CD4-positive, alpha-beta T cell (primary cell): ENCODE measurements at regions not wholly inside any gene's neighbourhood (a gene's known extent, or its start where the extent isn't known, plus 50 kb on each side); places are given as distances from the start of the nearest gene placed in this dataset.

Experiments
- ATAC-seq: fragments of 200-7000 bp; cut with Tn5 transposase; one replicate; pipeline ENCODE4 v1.10.0; 2022; ENCODE audit warnings: mild to moderate bottlenecking; ENCODE audit not compliant: poor library complexity
- CTCF ChIA-PET: fragments of 350-600 bp; sonication (Branson Sonifier 250); formaldehyde crosslinking; loops from one replicate; lab custom pipeline; 2021; ENCODE audit warnings: antibody characterized with exemption, inconsistent platforms; lab: Charles Lee
- POLR2A ChIA-PET: fragments of 350-600 bp; sonication (Branson Sonifier 250); formaldehyde crosslinking; loops from one replicate; lab custom pipeline; 2021; ENCODE audit warnings: antibody characterized with exemption, inconsistent platforms; lab: Charles Lee
- DNase-seq, 14 experiments: peaks; one replicate each; pipeline ENCODE4 v3.0.0-alpha.2; 2013 to 2020; ENCODE audit warnings: mixed read lengths in 2 of 14
- H3K27ac ChIP-seq, 2 donors: one replicate each; pipeline versions ENCODE4 v1.5.1 to v1.7.0; 2013; ENCODE audit warnings: low read length in 2 of 2, low read depth in 1 of 2, mild to moderate bottlenecking in 1 of 2
- H3K27me3 ChIP-seq, 2 experiments: 1 replicate in 1 of 2; 2 replicates in 1 of 2; pipeline versions ENCODE4 v1.6.1 to v1.7.0; 2013; ENCODE audit warnings: low read length in 2 of 2, control low read depth in 1 of 2, mild to moderate bottlenecking in 1 of 2, moderate library complexity in 1 of 2; ENCODE audit not compliant: insufficient read depth in 2 of 2, control insufficient read depth in 1 of 2
- H3K36me3 ChIP-seq: one replicate; pipeline ENCODE4 v1.6.1; 2013; ENCODE audit warnings: low read length, control low read depth; ENCODE audit not compliant: insufficient read depth
- H3K4me1 ChIP-seq: one replicate; pipeline ENCODE4 v1.6.1; 2013; ENCODE audit warnings: low read length, control low read depth; ENCODE audit not compliant: insufficient read depth
- H3K4me3 ChIP-seq: one replicate; pipeline ENCODE4 v1.5.1; 2013; ENCODE audit warnings: mild to moderate bottlenecking, low read length, moderate library complexity
- H3K9me3 ChIP-seq, 2 experiments: 1 replicate in 1 of 2; 2 replicates in 1 of 2; pipeline versions ENCODE4 v1.6.1 to v1.7.0; 2013; ENCODE audit warnings: low read length in 2 of 2, mild to moderate bottlenecking in 2 of 2, control low read depth in 1 of 2, moderate library complexity in 1 of 2; ENCODE audit not compliant: control insufficient read depth in 1 of 2, insufficient read depth in 1 of 2
- H3K27ac Mint-ChIP-seq: one replicate; pipeline ENCODE4 v1.8.0; 2020; ENCODE audit warnings: mixed read lengths
- H3K27me3 Mint-ChIP-seq: one replicate; pipeline ENCODE4 v1.8.0; 2021; ENCODE audit warnings: mixed read lengths
- H3K36me3 Mint-ChIP-seq: one replicate; pipeline ENCODE4 v1.8.0; 2021; ENCODE audit warnings: low read depth, mixed read lengths
- H3K4me1 Mint-ChIP-seq: one replicate; pipeline ENCODE4 v1.8.0; 2021; ENCODE audit warnings: low read depth, mixed read lengths
- H3K4me3 Mint-ChIP-seq: one replicate; pipeline ENCODE4 v1.8.0; 2020; ENCODE audit warnings: mild to moderate bottlenecking, mixed read lengths
- H3K9me3 Mint-ChIP-seq: one replicate; pipeline ENCODE4 v1.8.0; 2020; ENCODE audit warnings: mixed read lengths
- intact Hi-C, 2 experiments: fragments of 100-400 bp; cut with DNase I in 1 of 2; cut with micrococcal nuclease in 1 of 2; formaldehyde crosslinking; loops; one replicate each; pipeline versions ENCODE4 v1.15.1 to v1.9.0; 2023 to 2025; cut with DNase I, micrococcal nuclease
- TF ChIP-seq, protein P1 (sequence below): fragments of 200-600 bp; IDR thresholded peaks from one replicate; pipeline ENCODE4 v1.8.0; 2022; ENCODE audit warnings: antibody characterized with exemption, mild to moderate bottlenecking

- CTCF ChIA-PET, result no interaction called here
- Histone ChIP-seq H3K27me3 (no peaks in the 10 kb centered on the region), H3K4me1 (no peaks in the 10 kb centered on the region), H3K36me3 (no peaks in the 10 kb centered on the region), H3K9me3 (peaks cover 0 to under 1% of the 10 kb centered on the region in 2 experiments), H3K4me3 (no peak overlapping the region), H3K27ac (no peak overlapping the region)
- Mint-ChIP-seq H3K27me3 (no peaks in the 10 kb centered on the region), H3K36me3 (no peaks in the 10 kb centered on the region), H3K4me3 (no peak overlapping the region), H3K9me3 (peaks cover 22% of the 10 kb centered on the region), H3K27ac (no peak overlapping the region), H3K4me1 (no peaks in the 10 kb centered on the region)
- intact Hi-C loops, result no loop called here
- no peak for ATAC-seq
- TF ChIP-seq, protein P1, sequence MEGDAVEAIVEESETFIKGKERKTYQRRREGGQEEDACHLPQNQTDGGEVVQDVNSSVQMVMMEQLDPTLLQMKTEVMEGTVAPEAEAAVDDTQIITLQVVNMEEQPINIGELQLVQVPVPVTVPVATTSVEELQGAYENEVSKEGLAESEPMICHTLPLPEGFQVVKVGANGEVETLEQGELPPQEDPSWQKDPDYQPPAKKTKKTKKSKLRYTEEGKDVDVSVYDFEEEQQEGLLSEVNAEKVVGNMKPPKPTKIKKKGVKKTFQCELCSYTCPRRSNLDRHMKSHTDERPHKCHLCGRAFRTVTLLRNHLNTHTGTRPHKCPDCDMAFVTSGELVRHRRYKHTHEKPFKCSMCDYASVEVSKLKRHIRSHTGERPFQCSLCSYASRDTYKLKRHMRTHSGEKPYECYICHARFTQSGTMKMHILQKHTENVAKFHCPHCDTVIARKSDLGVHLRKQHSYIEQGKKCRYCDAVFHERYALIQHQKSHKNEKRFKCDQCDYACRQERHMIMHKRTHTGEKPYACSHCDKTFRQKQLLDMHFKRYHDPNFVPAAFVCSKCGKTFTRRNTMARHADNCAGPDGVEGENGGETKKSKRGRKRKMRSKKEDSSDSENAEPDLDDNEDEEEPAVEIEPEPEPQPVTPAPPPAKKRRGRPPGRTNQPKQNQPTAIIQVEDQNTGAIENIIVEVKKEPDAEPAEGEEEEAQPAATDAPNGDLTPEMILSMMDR, result no peak
- POLR2A ChIA-PET, result no interaction called here
- no peak for DNase-seq
These were observed 645.1 kb downstream of the CDH18 start for GRCh38 chr5:19342942-19343341.

DNA sequence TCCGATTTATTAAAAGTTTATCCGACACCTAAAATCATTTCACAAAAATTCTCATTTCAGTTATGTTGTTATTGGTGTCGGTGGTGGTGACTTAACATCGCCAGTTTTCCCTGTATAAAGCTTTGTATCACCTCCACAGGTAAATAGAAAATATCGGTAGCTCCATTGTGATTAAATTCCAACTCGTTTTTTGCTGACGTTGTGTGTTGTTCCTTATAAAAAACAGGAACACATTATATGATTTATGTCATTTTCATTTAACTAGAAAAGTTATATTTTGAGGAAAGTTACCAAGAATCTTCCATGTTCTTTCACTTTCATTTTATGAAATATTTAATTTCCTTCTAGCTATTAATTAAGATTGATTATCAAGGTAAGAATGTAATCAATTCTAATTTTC lies 635.9 kb downstream of the CDH18 start:
- ATAC-seq (no peak), DNase-seq (no peak)
- H3K9me3 Mint-ChIP-seq, result peaks cover 2% of the 10 kb centered on the region
- Histone ChIP-seq H3K4me1 (no peaks in the 10 kb centered on the region), H3K27ac (no peak overlapping the region), H3K4me3 (no peak overlapping the region), H3K27me3 (no peaks in the 10 kb centered on the region), H3K36me3 (no peaks in the 10 kb centered on the region), H3K9me3 (no peaks in the 10 kb centered on the region)
- no peaks in the 10 kb centered on the region for H3K4me1 Mint-ChIP-seq
- intact Hi-C loops, result no loop called here
- ChIA-PET CTCF (no interaction called here), POLR2A (no interaction called here)
- H3K27ac Mint-ChIP-seq, result no peak overlapping the region
- no peak overlapping the region for H3K4me3 Mint-ChIP-seq
- no peaks in the 10 kb centered on the region for H3K27me3 Mint-ChIP-seq
- H3K36me3 Mint-ChIP-seq, result no peaks in the 10 kb centered on the region
- TF ChIP-seq, protein P1, result no peak

- H3K4me1 ChIP-seq, result no peaks in the 10 kb centered on the region
- ATAC-seq (no peak), DNase-seq (no peak)
- no peaks in the 10 kb centered on the region for H3K36me3 ChIP-seq
- no peaks in the 10 kb centered on the region for H3K27me3 ChIP-seq
- CTCF ChIA-PET, result no interaction called here
- no peaks in the 10 kb centered on the region for H3K9me3 ChIP-seq
- Mint-ChIP-seq H3K36me3 (no peaks in the 10 kb centered on the region), H3K27me3 (no peaks in the 10 kb centered on the region), H3K9me3 (peaks cover 7% of the 10 kb centered on the region), H3K4me3 (no peak overlapping the region), H3K27ac (no peak overlapping the region), H3K4me1 (no peaks in the 10 kb centered on the region)
- no peak overlapping the region for H3K27ac ChIP-seq
- intact Hi-C loops, result no loop called here
- no peak overlapping the region for H3K4me3 ChIP-seq
- TF ChIP-seq, protein P1, result no peak
- POLR2A ChIA-PET, result no interaction called here
These were observed 619.0 kb downstream of the CDH18 start for GRCh38 chr5:19369048-19369447.
